SU-DHL-6 (cell line): ENCODE measurements at regions not wholly inside any gene's neighbourhood (a gene's known extent, or its start where the extent isn't known, plus 50 kb on each side); places are given as distances from the start of the nearest gene placed in this dataset.
"Not testable (repeated sequence)": the region's sequence is repeated elsewhere in the genome, so short reads cannot be mapped to it uniquely, and the experiment has no call there.

ENCODE experiments used
- H2AFZ ChIP-seq: fragments of 200-600 bp; sonication (generic); 2 replicates; pipeline ENCODE4 v1.6.1; 2014; ENCODE audit warnings: low read depth, mild to moderate bottlenecking, moderate library complexity, mixed read lengths, antibody characterized with exemption, low read length; ENCODE audit not compliant: severe bottlenecking
- H3F3A ChIP-seq: fragments of 200-600 bp; shearing (Covaris generic); 2 replicates; pipeline ENCODE4 v1.6.0; 2016; ENCODE audit warnings: antibody characterized with exemption, mild to moderate bottlenecking; ENCODE audit not compliant: insufficient read depth
- H3K27ac ChIP-seq: fragments of 200-600 bp; sonication (generic); 2 replicates; pipeline ENCODE4 v1.5.1; 2016; ENCODE audit warnings: low read depth, mild to moderate bottlenecking, low read length, moderate library complexity, mixed read lengths
- H3K27me3 ChIP-seq: fragments of 200-600 bp; sonication (generic), shearing (Covaris generic); 2 replicates; pipeline ENCODE4 v1.6.0; 2014; ENCODE audit warnings: mild to moderate bottlenecking, low read length
- H3K36me3 ChIP-seq: fragments of 200-600 bp; sonication (generic); 2 replicates; pipeline ENCODE4 v1.6.1; 2014; ENCODE audit warnings: mild to moderate bottlenecking, low read length, mixed read lengths
- H3K4me2 ChIP-seq: fragments of 300-600, 200-600 bp; shearing (Covaris generic), sonication (generic); 2 replicates; pipeline ENCODE4 v1.6.0; 2014; ENCODE audit warnings: low read length, low read depth, mild to moderate bottlenecking; ENCODE audit not compliant: poor library complexity, severe bottlenecking
- H3K4me3 ChIP-seq: fragments of 200-600 bp; sonication (generic); 2 replicates; pipeline ENCODE4 v1.5.1; 2014; ENCODE audit warnings: antibody characterized with exemption, low read length, mild to moderate bottlenecking, mixed read lengths; ENCODE audit not compliant: insufficient read depth, poor library complexity, severe bottlenecking
- H3K79me2 ChIP-seq: fragments of 200-600 bp; sonication (generic); 2 replicates; pipeline ENCODE4 v1.6.1; 2014; ENCODE audit warnings: mild to moderate bottlenecking, low read length, moderate library complexity; ENCODE audit not compliant: insufficient read depth
- H3K9ac ChIP-seq: fragments of 200-600 bp; sonication (generic); 2 replicates; pipeline ENCODE4 v1.7.0; 2014; ENCODE audit warnings: mild to moderate bottlenecking, low read length
- H3K9me2 ChIP-seq: fragments of 200-600 bp; sonication (generic); replicated peaks from 2 replicates; pipeline ENCODE4 v1.6.1; 2014; ENCODE audit warnings: low read length; ENCODE audit not compliant: insufficient read depth
- H3K9me3 ChIP-seq: fragments of 200-600 bp; sonication (generic); 2 replicates; pipeline ENCODE4 v1.6.1; 2014; ENCODE audit warnings: low read length, mixed read lengths; ENCODE audit not compliant: insufficient read depth
- H4K20me1 ChIP-seq: fragments of 200-600 bp; sonication (generic); 2 replicates; pipeline ENCODE4 v1.6.1; 2014; ENCODE audit warnings: low read depth, mild to moderate bottlenecking, antibody characterized with exemption, low read length, moderate library complexity, mixed read lengths

DNA sequence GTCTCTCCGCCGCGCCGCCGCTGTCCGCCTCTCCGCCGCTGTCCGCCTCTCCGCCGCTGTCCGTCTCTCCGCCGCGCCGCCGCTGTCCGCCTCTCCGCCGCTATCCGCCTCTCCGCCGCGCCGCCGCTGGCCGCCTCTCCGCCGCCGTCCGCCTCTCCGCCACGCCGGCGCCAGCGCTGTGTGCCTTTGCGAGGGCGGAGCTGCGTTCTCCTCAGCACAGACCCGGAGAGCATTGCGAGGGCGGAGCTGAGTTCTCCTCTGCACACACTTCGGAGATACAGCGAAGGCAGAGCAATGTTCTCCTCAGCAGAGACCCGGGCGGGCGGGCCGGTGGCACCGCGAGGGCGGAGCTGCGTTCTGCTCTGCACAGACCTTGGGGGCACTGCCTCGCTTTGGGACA lies 327.4 kb upstream of the PLGLB1 start:
- not testable (repeated sequence) for H3K27ac ChIP-seq, H2AFZ ChIP-seq, H3F3A ChIP-seq, H3K4me3 ChIP-seq, H3K9me3 ChIP-seq, H3K79me2 ChIP-seq, H3K27me3 ChIP-seq, H3K36me3 ChIP-seq, H3K9ac ChIP-seq, H3K4me2 ChIP-seq, H3K9me2 ChIP-seq, H4K20me1 ChIP-seq

DNA sequence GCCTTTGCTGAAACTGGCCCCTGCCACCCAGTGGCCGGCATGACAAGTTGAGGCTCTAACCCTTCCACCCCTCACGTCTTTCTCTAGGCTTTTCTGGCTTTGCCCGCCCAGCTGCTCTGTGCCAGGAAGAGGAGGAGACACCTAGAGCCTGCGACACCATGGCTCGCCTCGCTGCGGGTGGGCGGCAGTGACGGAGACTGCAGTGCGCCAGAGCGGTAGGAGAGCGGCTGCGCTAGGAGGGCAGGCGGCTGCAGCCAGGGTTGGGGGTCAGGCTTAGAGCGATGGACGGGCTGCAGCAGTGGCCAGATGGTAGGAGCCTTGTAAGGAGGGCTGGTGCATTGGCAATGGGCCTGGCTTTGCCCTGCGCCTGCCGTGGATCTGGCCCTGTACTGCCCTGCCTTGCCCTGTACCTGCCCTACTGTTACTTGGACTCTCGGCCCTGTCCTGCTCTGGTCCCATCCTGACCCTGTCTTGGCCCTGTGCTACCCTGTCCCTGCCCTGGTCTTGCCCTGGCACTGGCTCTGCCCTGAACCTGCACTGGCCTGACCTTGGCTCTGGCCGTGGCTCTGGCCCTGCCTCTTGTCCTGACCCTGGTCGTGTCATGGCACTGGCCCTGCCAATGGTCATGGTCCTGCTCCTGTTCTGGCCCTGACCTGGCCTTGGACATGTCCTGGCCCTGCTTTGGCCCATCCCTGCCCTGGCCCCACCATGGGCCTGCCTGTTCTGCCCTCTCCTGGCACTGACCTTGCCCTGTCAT lies 330.7 kb upstream of the PLGLB1 start:
- H2AFZ ChIP-seq, H3K9me3 ChIP-seq, H3K9ac ChIP-seq, H3K36me3 ChIP-seq, H3K27me3 ChIP-seq, H3K79me2 ChIP-seq, H3K4me2 ChIP-seq, H3K27ac ChIP-seq, H3F3A ChIP-seq, H3K4me3 ChIP-seq, H3K9me2 ChIP-seq, H4K20me1 ChIP-seq: not testable (repeated sequence)

DNA sequence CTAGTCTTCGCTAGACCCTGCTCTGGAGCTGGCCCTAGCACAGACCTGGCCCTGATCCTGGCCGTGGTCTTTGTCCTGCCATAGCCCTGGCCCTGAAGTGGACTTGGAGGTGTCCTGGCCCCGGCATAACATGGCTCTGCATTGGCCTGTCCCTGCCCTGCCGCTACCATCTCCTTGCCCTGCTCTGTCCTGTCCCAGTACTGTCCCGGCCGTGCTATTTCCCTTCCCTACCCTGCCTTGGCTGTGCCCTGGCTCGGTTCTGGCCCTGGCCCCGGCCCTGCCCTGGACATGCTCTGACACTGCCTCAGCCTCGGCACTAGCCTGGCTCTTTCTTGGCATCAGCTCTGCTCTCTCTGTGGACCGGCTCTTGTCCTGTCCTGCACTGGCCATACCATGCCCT lies 331.8 kb upstream of the PLGLB1 start:
- H2AFZ ChIP-seq, H4K20me1 ChIP-seq, H3K27me3 ChIP-seq, H3K79me2 ChIP-seq, H3K36me3 ChIP-seq, H3K9me2 ChIP-seq, H3K9me3 ChIP-seq, H3K4me2 ChIP-seq, H3K4me3 ChIP-seq, H3K9ac ChIP-seq, H3F3A ChIP-seq, H3K27ac ChIP-seq: not testable (repeated sequence)

DNA sequence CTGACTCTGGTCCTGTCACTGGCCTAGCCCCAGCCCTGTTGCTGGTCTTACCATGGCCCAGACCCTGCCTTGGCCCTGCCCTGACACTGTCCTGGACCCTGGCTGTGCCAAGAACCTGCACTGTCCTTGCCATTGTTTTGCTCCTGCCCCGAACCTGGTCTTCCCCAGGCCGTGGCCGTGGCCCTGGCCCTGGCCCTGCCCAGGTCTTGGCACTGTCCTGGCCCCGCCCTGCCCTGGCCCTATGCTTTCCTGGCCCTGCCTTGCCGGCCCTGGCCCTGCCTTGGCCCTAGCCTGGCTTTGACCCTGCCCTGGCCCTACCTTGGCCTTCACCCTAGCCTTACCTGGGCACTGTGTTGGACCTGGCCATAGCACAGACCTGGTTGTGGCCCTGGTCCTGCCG lies 332.5 kb upstream of the PLGLB1 start:
- not testable (repeated sequence) for H3K27ac ChIP-seq, H3K27me3 ChIP-seq, H3K36me3 ChIP-seq, H3K4me3 ChIP-seq, H4K20me1 ChIP-seq, H3K4me2 ChIP-seq, H3K9me3 ChIP-seq, H3F3A ChIP-seq, H2AFZ ChIP-seq, H3K9ac ChIP-seq, H3K9me2 ChIP-seq, H3K79me2 ChIP-seq

DNA sequence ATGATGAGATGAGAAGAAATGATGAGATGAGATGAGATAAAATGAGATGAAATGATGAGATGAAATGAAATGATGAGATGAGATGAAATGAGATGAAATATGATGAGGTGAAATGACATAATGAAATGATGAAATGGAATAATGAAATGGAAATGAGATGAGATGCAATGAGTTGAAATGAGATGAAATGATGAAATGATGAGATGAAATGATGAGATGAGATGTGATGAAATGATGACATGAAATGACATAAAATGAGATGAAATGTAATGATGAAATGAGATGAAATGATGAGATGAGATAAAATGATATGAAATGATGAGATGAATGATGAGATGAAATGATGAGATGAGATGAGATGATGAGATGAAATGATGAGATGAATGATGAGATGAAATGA lies 338.6 kb upstream of the PLGLB1 start:
- not testable (repeated sequence) for H3K27ac ChIP-seq, H3K9me2 ChIP-seq, H3K4me2 ChIP-seq, H4K20me1 ChIP-seq, H3K79me2 ChIP-seq, H2AFZ ChIP-seq, H3K27me3 ChIP-seq, H3K9ac ChIP-seq, H3K9me3 ChIP-seq, H3F3A ChIP-seq, H3K36me3 ChIP-seq, H3K4me3 ChIP-seq

DNA sequence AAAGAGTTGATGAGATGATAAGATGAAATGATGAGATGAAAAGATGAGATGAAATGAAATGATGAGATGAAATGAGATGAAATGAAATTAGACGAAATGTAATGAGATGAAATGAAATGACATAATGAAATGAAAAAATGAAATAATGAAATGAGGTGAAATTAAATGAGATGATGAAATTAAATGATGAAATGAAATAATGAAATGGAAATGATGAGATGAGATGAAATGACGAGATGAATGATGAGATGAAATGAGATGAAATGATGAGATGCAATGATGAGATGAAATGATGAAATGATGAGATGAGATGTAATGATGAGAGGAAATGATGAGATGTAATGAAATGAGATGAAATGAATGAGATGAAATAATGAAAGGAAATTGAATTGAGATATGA lies 339.3 kb upstream of the PLGLB1 start:
- not testable (repeated sequence) for H3K27ac ChIP-seq, H3K4me3 ChIP-seq, H3K9ac ChIP-seq, H3K79me2 ChIP-seq, H3K36me3 ChIP-seq, H3F3A ChIP-seq, H3K27me3 ChIP-seq, H4K20me1 ChIP-seq, H2AFZ ChIP-seq, H3K9me3 ChIP-seq, H3K4me2 ChIP-seq, H3K9me2 ChIP-seq

DNA sequence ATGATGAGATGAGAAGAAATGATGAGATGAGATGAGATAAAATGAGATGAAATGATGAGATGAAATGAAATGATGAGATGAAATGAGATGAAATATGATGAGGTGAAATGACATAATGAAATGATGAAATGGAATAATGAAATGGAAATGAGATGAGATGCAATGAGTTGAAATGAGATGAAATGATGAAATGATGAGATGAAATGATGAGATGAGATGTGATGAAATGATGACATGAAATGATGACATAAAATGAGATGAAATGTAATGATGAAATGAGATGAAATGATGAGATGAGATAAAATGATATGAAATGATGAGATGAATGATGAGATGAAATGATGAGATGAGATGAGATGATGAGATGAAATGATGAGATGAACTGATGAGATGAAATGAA lies 340.2 kb upstream of the PLGLB1 start:
- H3K9ac ChIP-seq, H3K27ac ChIP-seq, H3K36me3 ChIP-seq, H3K4me2 ChIP-seq, H3K9me2 ChIP-seq, H3K9me3 ChIP-seq, H3F3A ChIP-seq, H3K27me3 ChIP-seq, H3K79me2 ChIP-seq, H4K20me1 ChIP-seq, H2AFZ ChIP-seq, H3K4me3 ChIP-seq: not testable (repeated sequence)

DNA sequence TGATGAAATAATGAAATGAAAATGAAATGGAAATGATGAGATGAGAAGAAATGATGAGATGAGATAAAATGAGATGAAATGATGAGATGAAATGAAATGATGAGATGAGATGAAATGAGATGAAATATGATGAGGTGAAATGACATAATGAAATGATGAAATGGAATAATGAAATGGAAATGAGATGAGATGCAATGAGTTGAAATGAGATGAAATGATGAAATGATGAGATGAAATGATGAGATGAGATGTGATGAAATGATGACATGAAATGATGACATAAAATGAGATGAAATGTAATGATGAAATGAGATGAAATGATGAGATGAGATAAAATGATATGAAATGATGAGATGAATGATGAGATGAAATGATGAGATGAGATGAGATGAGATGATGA lies 342.7 kb upstream of the PLGLB1 start:
- H3K27ac ChIP-seq, H3K27me3 ChIP-seq, H2AFZ ChIP-seq, H3K36me3 ChIP-seq, H4K20me1 ChIP-seq, H3K4me2 ChIP-seq, H3F3A ChIP-seq, H3K4me3 ChIP-seq, H3K9ac ChIP-seq, H3K79me2 ChIP-seq, H3K9me2 ChIP-seq, H3K9me3 ChIP-seq: not testable (repeated sequence)
